Activated naive CD8-positive, alpha-beta T cell treated with anti-CD3 and anti-CD28 coated beads, Interleukin-2, amount 50 U/mL, for 24 hours (primary cell): ENCODE measurements at regions not wholly inside any gene's neighbourhood (a gene's known extent, or its start where the extent isn't known, plus 50 kb on each side); places are given as distances from the start of the nearest gene placed in this dataset.

Experiments used
- ATAC-seq: fragments of 150-1000 bp; cut with Tn5 transposase; one replicate; pipeline ENCODE4 v1.10.0; 2021
- DNase-seq: peaks from one replicate; pipeline ENCODE4 v3.0.0; 2021
- H3K27ac Mint-ChIP-seq: one replicate; pipeline ENCODE4 v1.8.0; 2021; ENCODE audit warnings: mild to moderate bottlenecking, mixed read lengths
- H3K27me3 Mint-ChIP-seq: one replicate; pipeline ENCODE4 v1.8.0; 2021; ENCODE audit warnings: mixed read lengths
- H3K36me3 Mint-ChIP-seq: one replicate; pipeline ENCODE4 v1.8.0; 2021; ENCODE audit warnings: low read depth, mixed read lengths
- H3K4me1 Mint-ChIP-seq: one replicate; pipeline ENCODE4 v1.8.0; 2021; ENCODE audit warnings: mixed read lengths
- H3K4me3 Mint-ChIP-seq: one replicate; pipeline ENCODE4 v1.8.0; 2021; ENCODE audit warnings: mild to moderate bottlenecking, moderate library complexity, mixed read lengths
- H3K9me3 Mint-ChIP-seq: one replicate; pipeline ENCODE4 v1.8.0; 2021; ENCODE audit warnings: mixed read lengths

DNA sequence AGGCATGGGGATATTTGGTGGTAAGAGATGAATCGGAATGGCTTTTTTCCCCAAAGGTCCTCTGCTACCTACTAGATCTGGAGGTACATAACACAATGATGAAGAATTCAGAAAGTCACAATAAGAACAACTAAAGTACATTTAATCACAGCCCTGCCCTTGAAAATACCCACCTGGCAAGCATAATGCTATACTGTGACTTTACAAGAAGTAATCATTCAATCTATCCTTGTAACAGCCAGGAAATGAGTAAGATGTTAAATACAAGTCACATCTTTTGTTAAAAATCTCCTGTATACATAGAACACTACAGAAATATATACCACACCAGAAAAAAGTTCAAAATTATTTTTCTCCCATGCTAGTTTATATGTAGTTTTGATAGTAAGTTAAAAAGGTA is 108.3 kb upstream of the ABCB5 start:
- Mint-ChIP-seq H3K27me3 (peaks cover 2% of the 10 kb centered on the region), H3K4me3 (no peak overlapping the region), H3K36me3 (no peaks in the 10 kb centered on the region), H3K9me3 (no peaks in the 10 kb centered on the region), H3K4me1 (no peaks in the 10 kb centered on the region), H3K27ac (no peak overlapping the region)
- DNase-seq (no peak), ATAC-seq (no peak)

DNA sequence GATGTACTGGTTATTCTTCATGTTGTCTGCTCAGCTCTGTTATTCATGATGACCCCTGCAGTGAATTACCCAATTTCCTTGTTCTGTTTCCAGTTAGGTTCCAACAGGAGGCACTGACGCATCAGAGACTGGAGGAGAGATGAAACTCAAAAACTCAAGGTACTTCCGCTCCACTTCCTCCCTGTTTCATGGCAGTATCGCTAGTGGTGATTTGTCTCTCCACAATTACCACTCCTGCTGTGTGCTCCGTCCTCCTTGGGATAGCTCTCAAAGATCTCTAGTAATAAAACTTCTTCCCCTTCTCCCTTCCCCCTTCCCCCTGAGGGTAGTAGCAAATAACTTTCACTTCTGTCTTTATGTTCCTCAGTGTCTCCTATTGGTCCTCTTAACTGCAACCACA is 107.4 kb upstream of the ABCB5 start:
- H3K9me3 Mint-ChIP-seq = no peaks in the 10 kb centered on the region
- H3K27ac Mint-ChIP-seq = no peak overlapping the region
- ATAC-seq = no peak
- no peaks in the 10 kb centered on the region for H3K4me1 Mint-ChIP-seq
- H3K36me3 Mint-ChIP-seq = no peaks in the 10 kb centered on the region
- peaks cover 2% of the 10 kb centered on the region for H3K27me3 Mint-ChIP-seq
- no peak overlapping the region for H3K4me3 Mint-ChIP-seq
- DNase-seq = no peak

DNA sequence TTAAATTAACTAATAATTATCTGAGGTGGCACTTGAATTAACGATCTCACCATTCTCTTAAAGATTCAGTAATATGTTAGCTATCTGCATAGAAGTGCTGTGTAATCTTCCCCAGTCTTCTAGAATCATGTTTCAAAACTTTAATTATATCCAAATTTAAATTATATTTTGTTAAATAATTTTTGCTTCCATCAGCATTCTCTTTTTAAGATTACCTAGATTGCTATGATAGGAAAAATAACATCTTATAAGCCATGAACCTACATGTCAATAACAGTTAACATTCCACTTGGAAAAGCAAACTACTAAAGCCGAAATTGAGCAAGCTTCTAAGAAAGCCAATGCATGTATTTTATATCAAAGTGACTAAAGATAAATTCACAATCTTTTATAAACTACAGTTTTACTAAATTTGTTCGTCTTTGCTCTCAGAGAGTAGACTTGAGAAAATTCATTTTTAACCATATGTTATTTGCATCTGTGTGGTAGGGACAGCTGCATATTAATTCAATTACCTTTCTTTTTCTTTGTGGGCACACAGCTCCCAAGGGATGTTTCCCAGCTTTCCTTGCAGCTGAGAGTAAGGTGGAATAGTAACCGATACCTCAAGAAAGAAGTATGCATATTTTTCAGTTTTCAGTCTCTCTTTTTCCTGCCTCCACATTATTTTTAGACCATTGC is 105.4 kb upstream of the ABCB5 start:
- Mint-ChIP-seq H3K27ac (no peak overlapping the region), H3K27me3 (peaks cover 2% of the 10 kb centered on the region), H3K4me3 (no peak overlapping the region), H3K4me1 (no peaks in the 10 kb centered on the region), H3K9me3 (no peaks in the 10 kb centered on the region), H3K36me3 (no peaks in the 10 kb centered on the region)
- no peak for ATAC-seq
- no peak for DNase-seq

DNA sequence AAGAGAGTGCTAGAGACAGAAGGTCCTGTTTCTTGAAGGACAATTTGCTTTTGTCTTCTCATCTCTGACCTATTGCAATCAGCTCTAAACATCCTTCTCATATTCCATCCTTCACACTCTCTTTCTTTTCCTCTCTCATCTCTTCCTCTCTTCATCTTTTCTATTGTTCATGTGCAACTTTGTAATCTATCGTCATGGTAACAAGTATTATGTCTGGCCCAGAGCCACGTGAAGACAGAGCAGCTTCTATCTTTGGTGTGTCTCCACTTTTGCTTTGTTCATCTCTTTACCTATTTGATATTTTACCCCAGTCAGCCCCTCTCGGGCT is 104.9 kb upstream of the ABCB5 start:
- DNase-seq (no peak), ATAC-seq (no peak)
- H3K4me3 Mint-ChIP-seq = no peak overlapping the region
- no peaks in the 10 kb centered on the region for H3K9me3 Mint-ChIP-seq
- no peaks in the 10 kb centered on the region for H3K36me3 Mint-ChIP-seq
- no peak overlapping the region for H3K27ac Mint-ChIP-seq
- H3K27me3 Mint-ChIP-seq = peaks cover 2% of the 10 kb centered on the region
- H3K4me1 Mint-ChIP-seq = no peaks in the 10 kb centered on the region

DNA sequence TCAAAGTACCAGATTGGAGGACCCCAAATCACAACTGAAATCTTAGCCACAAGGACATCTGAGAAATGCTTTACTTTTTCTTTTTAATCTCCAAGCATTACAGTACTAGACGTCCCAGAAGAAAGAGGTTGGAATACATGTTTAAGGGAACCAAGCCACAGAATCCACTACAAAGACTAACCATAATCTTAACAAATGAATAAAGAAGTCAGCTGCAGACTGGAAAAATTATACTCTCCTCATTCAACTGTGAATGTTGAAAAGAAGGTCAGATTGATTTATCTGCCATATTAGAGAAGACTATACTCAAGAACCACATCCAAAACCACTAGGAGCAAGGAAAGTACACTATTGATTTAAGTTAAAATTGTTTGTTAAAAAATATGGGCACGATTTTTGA is 102.1 kb upstream of the ABCB5 start:
- DNase-seq (no peak), ATAC-seq (no peak)
- H3K27me3 Mint-ChIP-seq = no peaks in the 10 kb centered on the region
- H3K9me3 Mint-ChIP-seq = no peaks in the 10 kb centered on the region
- H3K4me1 Mint-ChIP-seq = no peaks in the 10 kb centered on the region
- no peak overlapping the region for H3K4me3 Mint-ChIP-seq
- no peaks in the 10 kb centered on the region for H3K36me3 Mint-ChIP-seq
- H3K27ac Mint-ChIP-seq = no peak overlapping the region

DNA sequence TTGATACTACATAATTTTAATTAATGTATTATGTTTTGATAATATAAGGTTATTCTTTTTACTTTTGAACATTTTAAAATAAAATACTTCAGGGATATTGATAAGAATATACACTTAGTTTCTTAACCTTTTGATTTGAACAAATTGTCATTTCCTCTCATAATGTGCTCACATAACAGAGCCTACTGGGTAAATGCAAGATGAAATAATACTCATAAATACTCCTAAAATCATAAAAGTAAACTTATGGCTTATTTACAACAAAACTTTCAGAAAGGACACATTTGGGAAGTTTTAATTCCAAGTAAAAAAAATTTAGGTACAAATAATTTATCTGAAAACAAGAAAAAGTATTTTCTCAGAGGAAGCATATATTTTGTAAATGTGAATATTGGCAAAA is 101.6 kb upstream of the ABCB5 start:
- DNase-seq (no peak), ATAC-seq (no peak)
- Mint-ChIP-seq H3K4me1 (no peaks in the 10 kb centered on the region), H3K27ac (no peak overlapping the region), H3K36me3 (no peaks in the 10 kb centered on the region), H3K27me3 (no peaks in the 10 kb centered on the region), H3K4me3 (no peak overlapping the region), H3K9me3 (no peaks in the 10 kb centered on the region)

DNA sequence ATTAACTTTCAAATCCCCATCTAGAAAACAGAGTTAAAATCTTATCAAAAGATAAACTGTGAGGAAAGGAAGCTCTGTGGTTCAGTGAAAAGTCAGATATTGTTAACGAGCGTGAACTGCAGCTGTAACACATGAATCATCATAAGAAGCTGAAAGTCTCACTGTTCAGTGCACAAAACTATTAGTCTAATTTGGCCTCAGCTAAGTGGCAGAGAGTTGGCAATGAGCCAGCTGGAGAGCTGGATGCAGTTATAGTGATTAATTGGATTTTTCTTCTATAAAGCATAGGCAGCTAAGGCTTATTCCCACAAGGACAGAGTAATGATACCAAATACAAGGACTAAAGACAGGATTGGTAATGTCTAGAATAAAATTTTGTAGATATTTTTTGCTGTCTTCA is 101.1 kb upstream of the ABCB5 start:
- DNase-seq = no peak
- Mint-ChIP-seq H3K27ac (no peak overlapping the region), H3K4me3 (no peak overlapping the region)

DNA sequence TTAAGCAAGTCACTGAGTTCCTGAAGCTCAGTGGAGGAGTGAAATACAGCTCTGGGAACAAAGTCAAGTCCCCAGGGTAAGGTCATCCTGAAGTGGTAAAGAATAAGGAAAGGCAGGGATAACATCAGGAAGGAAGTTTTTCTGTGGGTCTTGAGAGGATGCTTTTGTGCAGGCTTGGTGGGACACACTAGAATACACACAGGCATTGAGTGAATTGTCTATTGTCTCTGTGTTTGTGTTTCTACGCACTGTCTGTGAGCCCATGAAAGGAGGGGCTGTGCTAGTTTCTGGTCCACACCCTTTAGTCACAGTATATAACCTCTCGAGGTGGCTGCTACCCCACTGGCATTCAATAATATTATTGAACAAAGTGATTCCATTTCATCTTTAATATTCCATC is 95.8 kb upstream of the ABCB5 start:
- H3K4me3 Mint-ChIP-seq = no peak overlapping the region
- DNase-seq (no peak), ATAC-seq (no peak)
- no peaks in the 10 kb centered on the region for H3K4me1 Mint-ChIP-seq
- H3K9me3 Mint-ChIP-seq = peaks cover 4% of the 10 kb centered on the region
- no peaks in the 10 kb centered on the region for H3K27me3 Mint-ChIP-seq
- no peaks in the 10 kb centered on the region for H3K36me3 Mint-ChIP-seq
- no peak overlapping the region for H3K27ac Mint-ChIP-seq

More for the DNA sequence above, 101.1 kb upstream of the ABCB5 start:
- Mint-ChIP-seq H3K27me3 (no peaks in the 10 kb centered on the region), H3K36me3 (no peaks in the 10 kb centered on the region), H3K9me3 (no peaks in the 10 kb centered on the region), H3K4me1 (no peaks in the 10 kb centered on the region)
- no peak for ATAC-seq

DNA sequence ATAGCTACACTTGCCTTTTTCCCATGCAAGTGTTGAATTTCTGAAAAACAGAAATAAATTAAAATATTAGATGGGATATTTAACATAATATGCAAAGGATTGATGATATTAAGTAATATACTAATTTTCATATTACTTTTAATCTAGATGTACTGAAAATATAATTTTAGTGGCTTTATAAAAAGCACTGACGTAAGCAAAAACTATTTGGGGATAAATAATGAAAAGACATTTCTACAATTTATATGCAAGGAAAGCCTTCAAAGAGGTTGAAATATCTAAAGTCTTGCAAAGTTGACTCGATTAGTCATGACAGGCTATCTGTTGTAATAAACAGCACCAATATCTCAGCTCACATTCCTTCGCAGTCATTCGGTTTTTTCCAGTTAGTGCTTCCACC is 94.9 kb upstream of the ABCB5 start:
- H3K36me3 Mint-ChIP-seq = no peaks in the 10 kb centered on the region
- no peak overlapping the region for H3K4me3 Mint-ChIP-seq
- H3K27me3 Mint-ChIP-seq = no peaks in the 10 kb centered on the region
- H3K27ac Mint-ChIP-seq = no peak overlapping the region
- no peak for ATAC-seq
- H3K4me1 Mint-ChIP-seq = no peaks in the 10 kb centered on the region
- DNase-seq = no peak
- peaks cover 4% of the 10 kb centered on the region for H3K9me3 Mint-ChIP-seq

DNA sequence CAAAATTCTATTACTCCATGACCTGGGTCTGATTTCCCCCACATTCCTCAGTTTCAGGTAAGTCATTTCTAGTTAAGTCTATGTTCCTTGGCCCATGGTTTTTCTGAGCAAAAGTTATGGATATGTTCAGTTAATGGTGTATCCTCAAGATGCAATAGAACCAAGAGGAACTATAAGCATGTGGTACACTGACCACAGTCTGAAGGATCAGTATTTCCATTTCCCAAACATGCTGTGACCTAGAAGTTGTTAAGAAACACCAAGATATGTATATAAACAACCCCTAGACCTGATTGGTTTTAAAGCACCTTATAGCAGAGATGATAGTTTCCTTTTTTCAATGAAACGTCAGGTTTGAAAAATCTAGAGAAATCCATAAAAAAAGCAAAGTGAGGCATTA is 94.2 kb upstream of the ABCB5 start:
- H3K36me3 Mint-ChIP-seq = no peaks in the 10 kb centered on the region
- ATAC-seq (no peak), DNase-seq (no peak)
- H3K4me3 Mint-ChIP-seq = no peak overlapping the region
- no peaks in the 10 kb centered on the region for H3K27me3 Mint-ChIP-seq
- H3K4me1 Mint-ChIP-seq = no peaks in the 10 kb centered on the region
- no peak overlapping the region for H3K27ac Mint-ChIP-seq
- peaks cover 4% of the 10 kb centered on the region for H3K9me3 Mint-ChIP-seq

DNA sequence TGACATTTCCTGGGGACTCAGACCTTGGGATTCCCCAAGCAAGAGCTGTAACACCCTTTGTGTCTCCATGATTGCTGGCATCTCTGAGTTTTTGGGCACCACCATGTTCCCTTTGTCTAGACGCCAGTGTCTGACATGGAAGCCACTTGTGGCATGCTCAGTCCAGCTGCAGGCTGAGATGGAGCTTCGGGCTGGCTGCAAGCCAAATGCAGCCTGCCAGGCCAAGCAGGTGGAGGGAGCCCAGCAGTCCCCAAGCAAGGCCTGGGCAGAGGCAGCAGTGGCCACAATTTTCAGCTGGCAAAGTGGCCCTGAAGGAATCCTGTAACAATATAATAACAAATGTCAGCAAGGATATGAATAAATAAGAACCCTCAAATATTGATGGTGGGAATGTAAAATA is 86.2 kb upstream of the ABCB5 start:
- no peaks in the 10 kb centered on the region for H3K9me3 Mint-ChIP-seq
- ATAC-seq (no peak), DNase-seq (no peak)
- no peaks in the 10 kb centered on the region for H3K27me3 Mint-ChIP-seq
- H3K4me3 Mint-ChIP-seq = no peak overlapping the region
- H3K36me3 Mint-ChIP-seq = no peaks in the 10 kb centered on the region
- no peak overlapping the region for H3K27ac Mint-ChIP-seq
- no peaks in the 10 kb centered on the region for H3K4me1 Mint-ChIP-seq

DNA sequence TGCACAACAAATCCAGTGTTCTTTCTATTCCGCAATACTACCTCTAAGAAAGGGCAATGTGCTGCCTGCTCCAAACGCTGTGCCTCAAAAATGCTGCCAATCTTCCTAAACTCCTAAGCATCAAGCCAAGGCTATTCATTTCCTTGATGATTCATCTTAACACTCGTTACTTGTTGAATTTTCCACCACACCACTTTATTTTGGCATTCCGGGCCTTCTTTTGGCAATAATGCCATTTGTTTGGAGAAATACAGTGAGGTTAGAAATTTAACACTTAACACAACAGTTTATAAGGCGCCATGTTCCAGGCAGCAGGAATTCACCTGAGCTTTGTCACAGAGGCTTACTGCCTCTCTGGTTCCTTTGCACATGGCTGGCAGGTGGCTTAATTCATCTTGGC is 82.6 kb upstream of the ABCB5 start:
- ATAC-seq (no peak), DNase-seq (no peak)
- H3K4me3 Mint-ChIP-seq = no peak overlapping the region
- no peaks in the 10 kb centered on the region for H3K36me3 Mint-ChIP-seq
- H3K27me3 Mint-ChIP-seq = no peaks in the 10 kb centered on the region
- H3K27ac Mint-ChIP-seq = no peak overlapping the region
- H3K9me3 Mint-ChIP-seq = no peaks in the 10 kb centered on the region
- no peaks in the 10 kb centered on the region for H3K4me1 Mint-ChIP-seq

DNA sequence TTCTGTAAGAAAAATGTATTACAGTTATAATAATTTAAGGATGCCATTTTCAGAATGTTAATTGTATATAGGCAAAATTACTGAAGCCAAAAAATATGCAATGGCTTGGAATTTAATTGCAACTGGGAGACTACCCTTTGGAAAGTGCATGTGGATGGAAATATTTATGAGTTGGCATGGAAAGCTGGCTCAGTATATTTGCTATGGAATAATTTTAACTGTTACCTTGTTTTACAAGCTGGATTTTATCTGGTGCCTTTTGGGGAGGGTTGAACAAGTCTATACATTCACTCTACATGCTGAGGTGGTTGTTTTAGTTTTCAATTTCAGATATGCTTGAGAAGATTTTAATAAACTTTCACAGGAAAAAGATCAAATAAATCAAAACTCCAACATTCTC is 80.9 kb upstream of the ABCB5 start:
- ATAC-seq (no peak), DNase-seq (no peak)
- H3K4me1 Mint-ChIP-seq = no peaks in the 10 kb centered on the region
- no peaks in the 10 kb centered on the region for H3K36me3 Mint-ChIP-seq
- H3K4me3 Mint-ChIP-seq = no peak overlapping the region
- H3K27ac Mint-ChIP-seq = no peak overlapping the region
- H3K9me3 Mint-ChIP-seq = no peaks in the 10 kb centered on the region
- H3K27me3 Mint-ChIP-seq = no peaks in the 10 kb centered on the region

DNA sequence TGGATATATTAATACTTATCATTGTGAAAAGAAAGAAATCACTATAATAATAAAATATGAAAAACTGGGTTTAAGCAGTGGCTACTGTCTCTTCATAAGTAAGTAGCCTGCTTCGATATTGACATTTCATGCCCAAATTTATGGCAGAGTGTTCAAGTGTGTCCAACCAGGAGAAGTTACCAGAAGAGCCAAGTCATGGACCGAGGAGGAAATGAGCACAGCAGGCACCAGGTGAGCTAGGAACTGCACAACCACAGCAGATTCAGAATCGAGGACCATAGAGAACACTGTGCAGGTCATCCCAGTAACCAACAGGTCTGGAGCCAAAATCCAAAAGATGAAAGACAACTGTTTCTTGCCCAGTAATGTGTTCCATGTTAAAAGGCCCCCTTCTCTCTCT is 79.9 kb upstream of the ABCB5 start:
- Mint-ChIP-seq H3K27me3 (no peaks in the 10 kb centered on the region), H3K4me3 (no peak overlapping the region), H3K36me3 (no peaks in the 10 kb centered on the region), H3K27ac (no peak overlapping the region), H3K9me3 (no peaks in the 10 kb centered on the region), H3K4me1 (no peaks in the 10 kb centered on the region)
- no peak for DNase-seq
- no peak for ATAC-seq

DNA sequence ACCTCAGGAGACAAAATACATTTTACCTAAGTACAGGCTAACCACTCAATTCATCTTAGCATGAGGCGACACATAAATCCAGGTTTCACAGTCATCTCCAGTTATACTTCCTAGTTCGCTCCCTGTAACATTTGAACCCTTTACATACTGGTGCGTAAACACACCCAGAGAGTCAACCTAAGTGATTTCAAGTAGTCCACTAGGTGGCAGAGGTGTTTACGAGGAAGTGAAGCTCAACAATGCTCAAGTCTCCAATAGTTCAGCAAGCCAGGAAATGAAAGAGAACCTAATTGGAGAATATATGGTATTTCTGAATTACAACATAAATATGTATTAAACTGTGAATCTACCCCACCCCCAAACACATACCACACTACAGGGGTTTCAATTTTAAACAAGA is 76.3 kb upstream of the ABCB5 start:
- Mint-ChIP-seq H3K4me3 (no peak overlapping the region), H3K9me3 (peaks cover 4% of the 10 kb centered on the region), H3K27ac (no peak overlapping the region), H3K4me1 (no peaks in the 10 kb centered on the region), H3K36me3 (no peaks in the 10 kb centered on the region), H3K27me3 (no peaks in the 10 kb centered on the region)
- no peak for DNase-seq
- no peak for ATAC-seq

DNA sequence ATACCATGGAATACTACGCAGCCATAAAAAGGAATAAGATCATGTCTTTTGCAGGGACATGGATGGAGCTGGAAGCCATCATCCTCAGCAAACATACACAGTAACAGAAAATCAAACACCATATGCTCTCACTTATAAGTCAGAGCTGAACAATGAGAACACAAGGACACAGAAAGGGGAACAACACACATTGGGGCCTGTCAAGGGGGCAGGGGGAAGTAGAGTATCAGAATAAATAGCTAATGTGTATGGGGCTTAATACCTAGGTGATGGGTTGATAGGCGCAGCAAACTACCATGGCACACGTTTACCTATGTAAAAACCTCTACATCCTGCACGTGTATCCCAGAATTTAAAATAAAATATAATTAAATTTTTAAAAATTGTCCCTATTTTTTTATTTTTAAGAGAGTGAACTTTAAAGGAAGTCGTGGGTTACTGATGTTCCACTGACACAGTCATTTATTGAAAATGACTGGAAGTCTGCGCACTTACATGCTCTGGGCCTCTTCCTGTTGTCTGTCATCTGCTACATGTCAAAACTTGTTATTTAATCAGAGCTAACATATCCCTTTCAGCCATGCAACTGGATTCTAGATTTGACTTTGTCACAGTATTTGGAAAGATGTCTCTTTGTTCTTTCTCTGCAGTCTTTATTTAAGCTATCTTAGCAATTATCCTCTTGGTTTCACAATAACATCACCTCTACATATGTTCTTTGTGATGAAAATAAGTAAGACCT is 73.7 kb upstream of the ABCB5 start:
- no peak overlapping the region for H3K4me3 Mint-ChIP-seq
- no peaks in the 10 kb centered on the region for H3K27me3 Mint-ChIP-seq
- DNase-seq = no peak
- no peaks in the 10 kb centered on the region for H3K36me3 Mint-ChIP-seq
- no peaks in the 10 kb centered on the region for H3K4me1 Mint-ChIP-seq
- H3K9me3 Mint-ChIP-seq = peaks cover 4% of the 10 kb centered on the region
- ATAC-seq = no peak
- peak overlapping the region; percentile 23 for H3K27ac Mint-ChIP-seq
